ENCODE measurements at regions not wholly inside any gene's neighbourhood (a gene's known extent, or its start where the extent isn't known, plus 50 kb on each side); places are given as distances from the start of the nearest gene placed in this dataset.
"Not testable (repeated sequence)": the region's sequence is repeated elsewhere in the genome, so short reads cannot be mapped to it uniquely, and the experiment has no call there.

- in situ Hi-C loops (cut with MboI; ENCODE audit: low sequenced_read_pairs), result no loop called here
Observed at GRCh38 chr17:36842231-36842819, 95.0 kb upstream of the LHX1 start.

GRCh38 chr17:36842963-36843558, 94.2 kb upstream of the LHX1 start:
- in situ Hi-C loops (cut with MboI; ENCODE audit: low sequenced_read_pairs), result no loop called here

GRCh38 chr17:36844013-36844412, 93.3 kb upstream of the LHX1 start:
- in situ Hi-C loops (cut with MboI; ENCODE audit: low sequenced_read_pairs), result no loop called here

DNA sequence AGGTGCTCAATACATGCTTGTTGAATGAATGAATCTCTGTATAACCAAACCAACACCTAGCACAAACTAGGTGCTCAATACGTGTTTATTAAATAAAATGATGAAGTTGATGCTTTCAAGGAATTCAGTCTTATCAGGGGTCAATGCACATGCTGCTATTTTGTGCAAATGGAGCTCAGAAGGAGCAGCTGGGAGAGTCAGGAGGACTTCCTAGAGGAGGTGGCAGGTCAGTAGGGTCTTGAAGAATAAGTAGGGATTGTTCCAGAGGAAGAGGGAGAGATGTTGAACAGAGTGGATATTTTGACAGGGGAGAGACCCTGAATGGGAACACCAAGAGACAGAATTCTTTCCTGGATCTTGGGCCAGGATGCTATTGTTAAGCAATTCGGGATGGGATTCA, 92.7 kb upstream of the LHX1 start:
- in situ Hi-C loops (cut with MboI; ENCODE audit: low sequenced_read_pairs), result no loop called here

- in situ Hi-C loops (cut with MboI; ENCODE audit: low sequenced_read_pairs), result no loop called here
Observed at GRCh38 chr17:36845916-36846315, 91.4 kb upstream of the LHX1 start.

- in situ Hi-C loops (cut with MboI; ENCODE audit: low sequenced_read_pairs), result no loop called here
Observed at GRCh38 chr17:36846410-36847292, 90.6 kb upstream of the LHX1 start.

GRCh38 chr17:36848008-36848902, 89.0 kb upstream of the LHX1 start:
- in situ Hi-C loops (cut with MboI; ENCODE audit: low sequenced_read_pairs), result no loop called here

- in situ Hi-C loops (cut with MboI; ENCODE audit: low sequenced_read_pairs), result not testable (repeated sequence)
Observed at GRCh38 chr17:36849020-36849419, 88.3 kb upstream of the LHX1 start.

DNA sequence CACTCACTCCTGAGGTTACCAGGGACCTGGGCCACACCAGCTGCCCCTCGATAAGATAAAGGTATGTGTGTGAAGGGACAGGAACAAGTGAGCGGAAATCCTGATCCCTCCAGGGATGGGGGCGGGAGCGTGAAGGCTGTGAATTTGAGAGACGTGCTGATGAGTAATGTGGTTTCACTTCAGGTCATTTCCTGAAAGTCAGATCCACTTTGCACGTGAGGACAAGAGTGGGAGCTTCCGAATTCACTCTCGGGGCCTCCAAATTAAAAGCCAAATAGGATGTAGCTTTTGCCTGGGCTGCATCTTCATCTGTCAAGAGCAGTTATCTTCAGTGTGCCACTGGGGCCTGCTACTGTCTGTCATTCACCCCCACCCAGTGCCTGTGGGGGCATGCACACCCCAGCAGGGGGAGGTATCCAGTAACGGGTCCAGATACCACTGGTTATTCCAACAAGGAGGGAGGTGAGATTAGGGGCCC, 87.4 kb upstream of the LHX1 start:
- in situ Hi-C loops (cut with MboI; ENCODE audit: low sequenced_read_pairs), result no loop called here

DNA sequence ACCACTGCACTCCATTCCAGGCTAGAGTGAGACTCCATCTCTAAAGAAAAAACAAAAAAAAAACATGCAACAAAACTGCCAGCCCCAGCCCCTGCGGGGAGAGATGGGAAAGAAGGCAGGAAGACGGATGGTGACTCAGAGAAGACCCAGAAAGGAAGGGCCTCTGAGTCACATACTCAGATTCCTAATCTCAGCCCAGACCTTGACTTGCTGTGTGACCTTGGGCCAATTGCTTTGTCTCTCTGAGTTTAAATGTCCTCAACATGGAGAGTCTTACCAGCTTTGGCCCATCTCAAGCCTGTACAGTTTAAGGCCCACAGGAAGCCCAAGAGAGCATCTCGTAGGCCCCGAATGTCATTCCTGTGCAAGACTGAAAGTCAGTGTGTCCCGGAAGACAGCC, 86.5 kb upstream of the LHX1 start:
- in situ Hi-C loops (cut with MboI; ENCODE audit: low sequenced_read_pairs), result no loop called here

DNA sequence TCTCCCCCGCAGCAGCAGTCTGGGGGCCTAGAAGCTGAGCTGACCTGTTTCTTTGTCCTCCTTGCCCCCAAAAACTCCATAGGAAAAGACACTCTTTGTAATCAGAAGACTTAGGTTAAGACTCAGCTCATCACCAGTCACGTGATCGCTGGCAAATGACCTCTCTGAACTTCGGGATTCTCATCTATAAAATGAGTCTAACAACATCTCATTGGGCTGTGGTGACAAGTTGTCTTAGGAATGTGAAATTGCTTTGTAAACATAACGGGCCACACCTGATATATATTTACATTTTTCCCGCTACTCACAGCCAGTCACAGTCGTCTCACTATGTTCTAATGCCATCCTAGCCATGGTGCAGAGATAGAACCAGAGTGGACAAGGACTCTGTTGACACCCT, 86.0 kb upstream of the LHX1 start:
- in situ Hi-C loops (cut with MboI; ENCODE audit: low sequenced_read_pairs), result no loop called here

- in situ Hi-C loops (cut with MboI; ENCODE audit: low sequenced_read_pairs), result not testable (repeated sequence)
Observed at GRCh38 chr17:36852478-36852877, 84.8 kb upstream of the LHX1 start.

DNA sequence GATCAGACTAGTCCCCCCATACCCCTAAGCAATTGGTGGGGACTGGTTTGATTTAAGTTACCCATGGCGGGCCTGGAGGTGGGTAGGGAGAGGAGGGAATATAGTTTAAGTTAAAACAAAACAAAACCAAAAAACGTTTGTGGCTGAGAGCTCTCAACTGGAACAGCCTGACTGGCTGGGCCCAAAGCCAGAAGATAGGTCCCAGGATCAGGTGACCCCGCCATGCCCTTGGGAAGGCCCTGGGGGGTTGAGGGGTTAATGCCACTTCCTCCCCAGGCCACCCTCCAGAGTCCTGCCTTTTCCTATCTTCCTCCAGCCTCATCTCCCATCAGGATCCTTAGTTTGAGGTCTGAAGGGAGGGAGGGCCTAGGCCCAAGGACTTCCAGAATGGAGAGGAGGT, 82.3 kb upstream of the LHX1 start:
- in situ Hi-C loops (cut with MboI; ENCODE audit: low sequenced_read_pairs), result no loop called here

DNA sequence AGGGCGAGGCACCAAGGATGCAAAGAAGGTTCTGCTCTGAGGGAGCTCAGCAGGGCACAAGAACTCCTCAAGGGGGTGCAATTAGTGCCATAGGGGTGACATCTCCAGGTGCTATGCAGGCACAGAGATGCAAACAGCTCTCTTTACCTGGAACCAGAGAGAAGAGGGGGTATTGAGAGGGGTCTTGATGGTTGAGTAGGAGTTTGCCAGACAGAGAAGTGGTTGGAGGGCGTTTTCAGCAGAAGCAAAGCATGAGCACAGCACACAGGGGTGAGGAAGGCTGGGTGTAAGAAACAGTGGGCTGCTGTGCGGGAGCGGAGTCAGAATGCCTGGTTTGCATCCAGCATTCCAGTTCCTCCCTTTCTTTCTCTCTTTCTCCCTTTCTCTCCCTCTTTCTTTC, 81.8 kb upstream of the LHX1 start:
- in situ Hi-C loops (cut with MboI; ENCODE audit: low sequenced_read_pairs), result no loop called here

DNA sequence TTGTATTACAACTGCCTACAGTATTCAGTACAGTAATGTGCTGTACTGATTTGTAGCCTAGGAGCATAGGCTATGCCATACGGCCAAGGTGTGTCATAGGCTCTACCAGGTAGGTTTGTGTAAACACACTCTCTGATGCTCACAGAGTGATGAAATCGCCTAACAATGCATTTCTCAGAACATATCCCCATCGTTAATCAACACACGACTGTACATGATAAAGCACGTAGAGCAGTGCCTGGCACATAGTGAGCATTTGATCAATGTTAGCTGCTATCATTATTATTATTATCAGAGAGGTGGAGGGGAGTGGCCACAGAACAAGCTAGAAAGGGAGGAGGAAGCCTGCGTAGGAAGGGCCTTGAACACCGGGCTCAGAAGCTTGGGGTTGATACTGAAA, 81.1 kb upstream of the LHX1 start:
- in situ Hi-C loops (cut with MboI; ENCODE audit: low sequenced_read_pairs), result no loop called here

DNA sequence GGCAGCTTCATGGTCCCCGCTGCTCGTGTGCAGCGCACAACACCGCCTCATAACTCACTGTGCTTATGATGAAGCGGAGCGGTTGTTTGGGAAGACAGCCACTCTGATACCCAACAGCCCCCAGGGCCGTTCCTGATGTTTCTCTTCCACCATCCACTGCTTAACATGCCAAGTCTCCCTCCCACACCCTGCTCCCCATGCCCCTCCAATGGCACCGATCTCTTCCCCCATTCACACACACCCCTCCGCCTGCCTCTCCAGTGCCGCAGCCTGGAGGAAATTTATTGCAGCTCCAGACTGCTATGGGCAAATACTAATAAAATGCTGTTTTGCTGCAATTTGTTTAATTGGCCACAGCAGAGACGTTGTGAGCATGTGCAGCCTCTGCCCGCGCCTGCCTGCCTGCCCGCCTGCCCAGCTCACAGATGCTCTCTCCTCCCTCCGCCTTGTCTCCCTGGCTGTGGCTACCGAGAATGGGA, 80.3 kb upstream of the LHX1 start:
- in situ Hi-C loops (cut with MboI; ENCODE audit: low sequenced_read_pairs), result no loop called here

- in situ Hi-C loops (cut with MboI; ENCODE audit: low sequenced_read_pairs), result no loop called here
Observed at GRCh38 chr17:36857698-36858097, 79.6 kb upstream of the LHX1 start.

- in situ Hi-C loops (cut with MboI; ENCODE audit: low sequenced_read_pairs), result no loop called here
Observed at GRCh38 chr17:36858119-36859002, 78.9 kb upstream of the LHX1 start.

- in situ Hi-C loops (cut with MboI; ENCODE audit: low sequenced_read_pairs), result no loop called here
Observed at GRCh38 chr17:36859003-36859300, 78.3 kb upstream of the LHX1 start.

GRCh38 chr17:36859706-36860105, 77.6 kb upstream of the LHX1 start:
- in situ Hi-C loops (cut with MboI; ENCODE audit: low sequenced_read_pairs), result no loop called here
